ENCODE measurements at regions not wholly inside any gene's neighbourhood (a gene's known extent, or its start where the extent isn't known, plus 50 kb on each side); places are given as distances from the start of the nearest gene placed in this dataset.

- no peak for TF ChIP-seq CTCF (IDR thresholded peaks at IDR 0.05)
- Histone ChIP-seq H3K27me3 (ENCODE audit: control insufficient read depth, insufficient read depth, low read length) (no peaks in the 10 kb centered on the region), H3K4me3 (ENCODE audit: low read length) (no peak overlapping the region), H3K27ac (ENCODE audit: low read length) (no peak overlapping the region), H3K36me3 (ENCODE audit: control insufficient read depth, insufficient read depth, low read length) (no peaks in the 10 kb centered on the region), H3K4me1 (ENCODE audit: control insufficient read depth, insufficient read depth, low read length) (peaks cover 10% of the 10 kb centered on the region), H3K9me3 (ENCODE audit: control insufficient read depth, insufficient read depth, low read length) (no peaks in the 10 kb centered on the region)
- no CpG with 5 or more reads among the region's 2 CpGs for WGBS (ENCODE audit: insufficient coverage)
- Mint-ChIP-seq H3K4me1 (peaks cover 20 to 24% of the 10 kb centered on the region in 2 donors), H3K27me3 (ENCODE audit: low read depth in 2 of 2) (no peaks in the 10 kb centered on the region), H3K36me3 (no peaks in the 10 kb centered on the region), H3K4me3 (no peak overlapping the region), H3K27ac (no peak overlapping the region), H3K9me3 (no peaks in the 10 kb centered on the region)
- no peak for ATAC-seq
- no peak for DNase-seq
- intact Hi-C loops (cut with micrococcal nuclease) = no loop called here
Observed at GRCh38 chr10:62650411-62650810, 154.1 kb upstream of the ADO start.

- 55% methylated on average over 2 of the region's 2 CpGs for WGBS (ENCODE audit: insufficient coverage)
- ATAC-seq = no peak
- no peak for TF ChIP-seq CTCF (IDR thresholded peaks at IDR 0.05)
- Mint-ChIP-seq H3K4me3 (no peak overlapping the region), H3K9me3 (no peaks in the 10 kb centered on the region), H3K27me3 (ENCODE audit: low read depth in 2 of 2) (no peaks in the 10 kb centered on the region), H3K27ac (no peak overlapping the region), H3K36me3 (no peaks in the 10 kb centered on the region), H3K4me1 (peaks cover 19 to 22% of the 10 kb centered on the region in 2 donors)
- H3K9me3 ChIP-seq (ENCODE audit: control insufficient read depth, insufficient read depth, low read length) = no peaks in the 10 kb centered on the region
- H3K27me3 ChIP-seq (ENCODE audit: control insufficient read depth, insufficient read depth, low read length) = no peaks in the 10 kb centered on the region
- no peak overlapping the region for H3K27ac ChIP-seq (ENCODE audit: low read length)
- no peaks in the 10 kb centered on the region for H3K36me3 ChIP-seq (ENCODE audit: control insufficient read depth, insufficient read depth, low read length)
- H3K4me1 ChIP-seq (ENCODE audit: control insufficient read depth, insufficient read depth, low read length) = peaks cover 10% of the 10 kb centered on the region
- intact Hi-C loops (cut with micrococcal nuclease) = no loop called here
- no peak overlapping the region for H3K4me3 ChIP-seq (ENCODE audit: low read length)
- DNase-seq = no peak
Observed at GRCh38 chr10:62651341-62651740, 153.2 kb upstream of the ADO start.

GRCh38 chr10:62652114-62652513, 152.4 kb upstream of the ADO start:
- H3K27me3 Mint-ChIP-seq (ENCODE audit: low read depth in 2 of 2) = no peaks in the 10 kb centered on the region
- peaks cover 7% of the 10 kb centered on the region for H3K4me1 ChIP-seq (ENCODE audit: control insufficient read depth, insufficient read depth, low read length)
- DNase-seq (no peak), ATAC-seq (no peak)
- no peak for TF ChIP-seq CTCF (IDR thresholded peaks at IDR 0.05)
- WGBS (ENCODE audit: insufficient coverage) = 55% methylated on average over 2 of the region's 2 CpGs
- H3K9me3 Mint-ChIP-seq = no peaks in the 10 kb centered on the region
- H3K4me3 Mint-ChIP-seq = no peak overlapping the region
- H3K27ac Mint-ChIP-seq = no peak overlapping the region
- H3K4me1 Mint-ChIP-seq = peaks cover 16 to 17% of the 10 kb centered on the region in 2 donors
- H3K36me3 Mint-ChIP-seq = no peaks in the 10 kb centered on the region
- H3K36me3 ChIP-seq (ENCODE audit: control insufficient read depth, insufficient read depth, low read length) = no peaks in the 10 kb centered on the region
- intact Hi-C loops (cut with micrococcal nuclease) = no loop called here
- H3K27me3 ChIP-seq (ENCODE audit: control insufficient read depth, insufficient read depth, low read length) = no peaks in the 10 kb centered on the region
- no peak overlapping the region for H3K4me3 ChIP-seq (ENCODE audit: low read length)
- H3K9me3 ChIP-seq (ENCODE audit: control insufficient read depth, insufficient read depth, low read length) = no peaks in the 10 kb centered on the region
- H3K27ac ChIP-seq (ENCODE audit: low read length) = no peak overlapping the region

- DNase-seq (no peak), ATAC-seq (no peak)
- Histone ChIP-seq H3K4me1 (ENCODE audit: control insufficient read depth, insufficient read depth, low read length) (peaks cover 2% of the 10 kb centered on the region), H3K36me3 (ENCODE audit: control insufficient read depth, insufficient read depth, low read length) (no peaks in the 10 kb centered on the region), H3K27me3 (ENCODE audit: control insufficient read depth, insufficient read depth, low read length) (no peaks in the 10 kb centered on the region), H3K27ac (ENCODE audit: low read length) (no peak overlapping the region), H3K4me3 (ENCODE audit: low read length) (no peak overlapping the region), H3K9me3 (ENCODE audit: control insufficient read depth, insufficient read depth, low read length) (no peaks in the 10 kb centered on the region)
- intact Hi-C loops (cut with micrococcal nuclease) = no loop called here
- Mint-ChIP-seq H3K27ac (no peak overlapping the region), H3K4me1 (peaks cover 11 to 12% of the 10 kb centered on the region in 2 donors), H3K27me3 (ENCODE audit: low read depth in 2 of 2) (no peaks in the 10 kb centered on the region), H3K9me3 (no peaks in the 10 kb centered on the region), H3K36me3 (no peaks in the 10 kb centered on the region), H3K4me3 (no peak overlapping the region)
- no peak for TF ChIP-seq CTCF (IDR thresholded peaks at IDR 0.05)
Observed at GRCh38 chr10:62652564-62652963, 152.0 kb upstream of the ADO start.

All from natural killer cell (primary cell).